HCT116 (cell line): ENCODE measurements at regions not wholly inside any gene's neighbourhood (a gene's known extent, or its start where the extent isn't known, plus 50 kb on each side); places are given as distances from the start of the nearest gene placed in this dataset.

ENCODE experiments used
- CTCF ChIP-seq, 3 experiments: fragments of 200-600 bp in 1 of 3; sonication (generic) in 1 of 3; IDR thresholded peaks in 2 of 3; conservative IDR thresholded peaks in 1 of 3; 2 replicates each; pipeline ENCODE4 v1.5.1; 2012 to 2017; ENCODE audit warnings: low read depth in 2 of 3, low read length in 2 of 3, antibody characterized with exemption in 1 of 3, borderline replicate concordance in 1 of 3, control low read depth in 1 of 3, mild to moderate bottlenecking in 1 of 3, mixed read lengths in 1 of 3, mixed run types in 1 of 3, moderate library complexity in 1 of 3; ENCODE audit not compliant: insufficient read depth in 1 of 3
- JUND ChIP-seq: IDR thresholded peaks from 2 replicates; pipeline ENCODE4 v1.6.1; 2012
- POLR2AphosphoS5 ChIP-seq: IDR thresholded peaks from 2 replicates; pipeline ENCODE4 v1.6.1; 2011; ENCODE audit warnings: mild to moderate bottlenecking, low read depth, low read length, moderate library complexity

- TF ChIP-seq CTCF (IDR thresholded peaks at IDR 0.05 in 2 of 3, conservative IDR thresholded peaks at IDR 0.05 in 1 of 3; ENCODE audit: borderline replicate concordance in 1 of 3, insufficient read depth in 1 of 3, low read depth in 2 of 3, low read length in 2 of 3): no peak
- no peak for TF ChIP-seq JUND
- TF ChIP-seq POLR2AphosphoS5: no peak
Measured at GRCh38 chr21:28172376-28172775, 820.3 kb downstream of the LTN1 start.
